ENCODE measurements at regions not wholly inside any gene's neighbourhood (a gene's known extent, or its start where the extent isn't known, plus 50 kb on each side); places are given as distances from the start of the nearest gene placed in this dataset.

DNA sequence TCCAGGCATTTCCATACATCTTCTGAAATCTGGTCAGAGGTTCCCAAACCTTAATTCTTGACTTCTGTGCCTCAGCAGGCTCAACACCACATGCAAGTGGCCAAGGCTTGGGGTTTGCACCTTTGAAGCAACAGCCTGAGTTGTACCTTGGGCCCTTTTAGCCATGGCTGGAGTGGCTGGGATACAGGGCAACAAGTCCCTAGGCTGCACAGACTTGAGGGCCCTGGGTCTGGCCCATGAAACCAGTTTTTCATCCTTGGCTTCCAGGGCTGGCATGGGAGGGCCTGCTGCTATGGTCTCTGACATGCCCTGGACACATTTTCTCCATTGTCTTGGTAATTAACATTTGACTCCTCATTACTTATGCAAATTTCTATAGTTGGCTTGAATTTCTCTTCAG, 988.8 kb upstream of the CNTNAP5 start:
- H3K4me1 ChIP-seq (ENCODE audit: insufficient read depth, low read length) = no peaks in the 10 kb centered on the region
- DNase-seq (ENCODE audit: low read depth) = no peak
- no peak overlapping the region for H3K4me3 ChIP-seq (ENCODE audit: insufficient read depth, low read depth, low read length)
- H3K9me3 Mint-ChIP-seq (ENCODE audit: unreplicated experiment) = peaks cover 2% of the 10 kb centered on the region
- H3K9ac ChIP-seq (ENCODE audit: low read length) = no peak overlapping the region
- H3K27me3 ChIP-seq (ENCODE audit: insufficient read depth, low read length) = no peaks in the 10 kb centered on the region
- H3K36me3 ChIP-seq (ENCODE audit: insufficient read depth, low read length) = no peaks in the 10 kb centered on the region
- no peak for TF ChIP-seq EZH2 (IDR thresholded peaks at IDR 0.05; ENCODE audit: insufficient read depth, low read length)
- TF ChIP-seq, protein P1, sequence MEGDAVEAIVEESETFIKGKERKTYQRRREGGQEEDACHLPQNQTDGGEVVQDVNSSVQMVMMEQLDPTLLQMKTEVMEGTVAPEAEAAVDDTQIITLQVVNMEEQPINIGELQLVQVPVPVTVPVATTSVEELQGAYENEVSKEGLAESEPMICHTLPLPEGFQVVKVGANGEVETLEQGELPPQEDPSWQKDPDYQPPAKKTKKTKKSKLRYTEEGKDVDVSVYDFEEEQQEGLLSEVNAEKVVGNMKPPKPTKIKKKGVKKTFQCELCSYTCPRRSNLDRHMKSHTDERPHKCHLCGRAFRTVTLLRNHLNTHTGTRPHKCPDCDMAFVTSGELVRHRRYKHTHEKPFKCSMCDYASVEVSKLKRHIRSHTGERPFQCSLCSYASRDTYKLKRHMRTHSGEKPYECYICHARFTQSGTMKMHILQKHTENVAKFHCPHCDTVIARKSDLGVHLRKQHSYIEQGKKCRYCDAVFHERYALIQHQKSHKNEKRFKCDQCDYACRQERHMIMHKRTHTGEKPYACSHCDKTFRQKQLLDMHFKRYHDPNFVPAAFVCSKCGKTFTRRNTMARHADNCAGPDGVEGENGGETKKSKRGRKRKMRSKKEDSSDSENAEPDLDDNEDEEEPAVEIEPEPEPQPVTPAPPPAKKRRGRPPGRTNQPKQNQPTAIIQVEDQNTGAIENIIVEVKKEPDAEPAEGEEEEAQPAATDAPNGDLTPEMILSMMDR (IDR thresholded peaks at IDR 0.05; ENCODE audit: insufficient read depth, low read depth, low read length) = no peak
- H3K4me1 Mint-ChIP-seq (ENCODE audit: low read depth, unreplicated experiment) = no peaks in the 10 kb centered on the region
- no peak overlapping the region for H3K4me3 Mint-ChIP-seq (ENCODE audit: unreplicated experiment)
- H3K27me3 Mint-ChIP-seq (ENCODE audit: low read depth, unreplicated experiment) = no peaks in the 10 kb centered on the region
- no peaks in the 10 kb centered on the region for H4K20me1 ChIP-seq (ENCODE audit: insufficient read depth, low read length)
- H3K27ac ChIP-seq (ENCODE audit: low read depth, low read length) = no peak overlapping the region
- H3K4me2 ChIP-seq (ENCODE audit: low read length) = no peak overlapping the region
- H3K27ac Mint-ChIP-seq (ENCODE audit: unreplicated experiment) = no peak overlapping the region
- H2AFZ ChIP-seq (ENCODE audit: low read depth, low read length) = no peak overlapping the region
- FAIRE-seq = no peak
- H3K79me2 ChIP-seq (ENCODE audit: insufficient read depth, low read length) = no peaks in the 10 kb centered on the region
- H3K9me3 ChIP-seq (ENCODE audit: insufficient read depth, low read depth, low read length) = no peaks in the 10 kb centered on the region
- no peaks in the 10 kb centered on the region for H3K36me3 Mint-ChIP-seq (ENCODE audit: low read depth, unreplicated experiment)

DNA sequence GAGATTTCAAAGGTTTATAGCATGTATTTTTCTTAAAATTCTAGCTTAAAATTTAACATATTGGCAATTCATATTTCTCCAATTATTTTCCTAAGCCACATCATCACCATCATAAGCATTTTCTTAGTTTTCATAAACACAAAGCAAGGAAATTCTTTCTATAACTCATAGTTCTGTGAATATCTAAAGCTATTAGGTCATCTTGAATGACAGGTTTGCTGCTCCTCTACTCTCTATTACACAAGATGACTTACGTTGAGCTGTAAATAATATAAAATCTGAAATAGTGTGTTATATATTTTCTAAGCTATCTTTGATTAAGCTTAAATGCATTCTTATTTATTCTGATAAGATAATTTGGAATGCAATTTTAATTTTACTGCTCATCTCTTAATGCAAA, 984.6 kb upstream of the CNTNAP5 start:
- no peak overlapping the region for H3K4me3 ChIP-seq (ENCODE audit: insufficient read depth, low read depth, low read length)
- Mint-ChIP-seq H3K27ac (ENCODE audit: unreplicated experiment) (no peak overlapping the region), H3K36me3 (ENCODE audit: low read depth, unreplicated experiment) (no peaks in the 10 kb centered on the region), H3K4me3 (ENCODE audit: unreplicated experiment) (no peak overlapping the region), H3K9me3 (ENCODE audit: unreplicated experiment) (peaks cover 2% of the 10 kb centered on the region), H3K4me1 (ENCODE audit: low read depth, unreplicated experiment) (no peaks in the 10 kb centered on the region), H3K27me3 (ENCODE audit: low read depth, unreplicated experiment) (no peaks in the 10 kb centered on the region)
- no peak for TF ChIP-seq EZH2 (IDR thresholded peaks at IDR 0.05; ENCODE audit: insufficient read depth, low read length)
- TF ChIP-seq, protein P1 (IDR thresholded peaks at IDR 0.05; ENCODE audit: insufficient read depth, low read depth, low read length) = no peak
- no peaks in the 10 kb centered on the region for H3K27me3 ChIP-seq (ENCODE audit: insufficient read depth, low read length)
- no peak overlapping the region for H3K9ac ChIP-seq (ENCODE audit: low read length)
- no peak overlapping the region for H2AFZ ChIP-seq (ENCODE audit: low read depth, low read length)
- H3K36me3 ChIP-seq (ENCODE audit: insufficient read depth, low read length) = no peaks in the 10 kb centered on the region
- no peak for DNase-seq (ENCODE audit: low read depth)
- H3K27ac ChIP-seq (ENCODE audit: low read depth, low read length) = no peak overlapping the region
- H3K79me2 ChIP-seq (ENCODE audit: insufficient read depth, low read length) = no peaks in the 10 kb centered on the region
- H3K4me1 ChIP-seq (ENCODE audit: insufficient read depth, low read length) = no peaks in the 10 kb centered on the region
- H3K4me2 ChIP-seq (ENCODE audit: low read length) = no peak overlapping the region
- H3K9me3 ChIP-seq (ENCODE audit: insufficient read depth, low read depth, low read length) = no peaks in the 10 kb centered on the region
- no peaks in the 10 kb centered on the region for H4K20me1 ChIP-seq (ENCODE audit: insufficient read depth, low read length)
- no peak for FAIRE-seq

DNA sequence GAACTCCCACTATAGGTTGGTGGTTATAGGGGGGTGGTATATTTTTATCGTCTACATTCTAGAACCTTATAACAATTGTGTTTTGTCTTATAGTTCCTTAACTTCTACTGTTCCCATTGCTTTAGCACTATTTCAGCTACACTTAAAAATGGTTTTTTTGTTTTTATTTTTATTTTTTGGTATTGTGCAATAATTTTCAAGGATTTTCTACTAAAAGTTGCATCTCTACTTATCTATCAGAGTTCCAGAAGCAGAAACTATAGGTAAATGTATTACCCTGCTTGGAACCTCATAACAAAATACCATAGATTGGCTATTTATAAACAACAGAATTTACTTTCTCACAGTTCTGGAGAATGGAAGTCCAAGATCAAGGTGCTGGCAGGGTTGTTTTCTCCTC, 981.6 kb upstream of the CNTNAP5 start:
- TF ChIP-seq, protein P1 (IDR thresholded peaks at IDR 0.05; ENCODE audit: insufficient read depth, low read depth, low read length) = no peak
- TF ChIP-seq EZH2 (IDR thresholded peaks at IDR 0.05; ENCODE audit: insufficient read depth, low read length) = no peak
- no peak for DNase-seq (ENCODE audit: low read depth)
- Histone ChIP-seq H3K9me3 (ENCODE audit: insufficient read depth, low read depth, low read length) (no peaks in the 10 kb centered on the region), H3K4me2 (ENCODE audit: low read length) (no peak overlapping the region), H3K79me2 (ENCODE audit: insufficient read depth, low read length) (no peaks in the 10 kb centered on the region), H3K4me3 (ENCODE audit: insufficient read depth, low read depth, low read length) (no peak overlapping the region), H3K36me3 (ENCODE audit: insufficient read depth, low read length) (no peaks in the 10 kb centered on the region), H3K4me1 (ENCODE audit: insufficient read depth, low read length) (no peaks in the 10 kb centered on the region), H3K9ac (ENCODE audit: low read length) (no peak overlapping the region), H3K27me3 (ENCODE audit: insufficient read depth, low read length) (no peaks in the 10 kb centered on the region), H4K20me1 (ENCODE audit: insufficient read depth, low read length) (no peaks in the 10 kb centered on the region), H3K27ac (ENCODE audit: low read depth, low read length) (no peak overlapping the region), H2AFZ (ENCODE audit: low read depth, low read length) (no peak overlapping the region)
- Mint-ChIP-seq H3K4me1 (ENCODE audit: low read depth, unreplicated experiment) (no peaks in the 10 kb centered on the region), H3K36me3 (ENCODE audit: low read depth, unreplicated experiment) (no peaks in the 10 kb centered on the region), H3K4me3 (ENCODE audit: unreplicated experiment) (no peak overlapping the region), H3K27me3 (ENCODE audit: low read depth, unreplicated experiment) (no peaks in the 10 kb centered on the region), H3K9me3 (ENCODE audit: unreplicated experiment) (no peaks in the 10 kb centered on the region), H3K27ac (ENCODE audit: unreplicated experiment) (no peak overlapping the region)
- FAIRE-seq = no peak
